ENCODE measurements at regions not wholly inside any gene's neighbourhood (a gene's known extent, or its start where the extent isn't known, plus 50 kb on each side); places are given as distances from the start of the nearest gene placed in this dataset.

GRCh38 chr15:37260255-37260654 is 159.9 kb upstream of the MEIS2 start:
- H3K27ac Mint-ChIP-seq = no peak overlapping the region
- H3K4me3 Mint-ChIP-seq = no peak overlapping the region
- no peaks in the 10 kb centered on the region for H3K9me3 Mint-ChIP-seq
- no peaks in the 10 kb centered on the region for H3K27me3 Mint-ChIP-seq (ENCODE audit: low read depth, poor library complexity)
- H3K36me3 Mint-ChIP-seq (ENCODE audit: low read depth) = no peaks in the 10 kb centered on the region
- TF ChIP-seq CTCF (IDR thresholded peaks at IDR 0.05) = no peak
- peaks cover 6% of the 10 kb centered on the region for H3K4me1 Mint-ChIP-seq
- DNase-seq = no peak

DNA sequence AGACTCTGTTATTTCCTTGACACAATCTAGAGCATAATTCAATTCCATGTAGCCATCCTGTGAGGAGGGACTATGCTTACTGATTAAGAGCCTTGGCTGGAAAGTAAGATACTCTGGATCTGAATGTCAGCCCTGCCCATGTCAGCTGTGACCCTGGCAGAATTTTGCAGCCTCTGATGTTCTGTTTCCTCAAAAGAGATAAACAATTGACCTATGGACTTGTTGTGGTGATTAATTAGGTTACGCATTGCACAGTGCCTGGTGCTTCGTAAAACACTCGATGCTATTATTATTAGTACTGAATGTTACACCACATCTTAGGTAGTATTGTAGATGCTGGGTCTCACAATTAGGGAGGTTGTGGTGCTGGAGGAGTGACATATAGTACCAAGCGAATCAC is 161.3 kb upstream of the MEIS2 start:
- DNase-seq = no peak
- Mint-ChIP-seq H3K27me3 (ENCODE audit: low read depth, poor library complexity) (no peaks in the 10 kb centered on the region), H3K4me3 (no peak overlapping the region), H3K4me1 (peaks cover 6% of the 10 kb centered on the region), H3K36me3 (ENCODE audit: low read depth) (no peaks in the 10 kb centered on the region), H3K27ac (no peak overlapping the region), H3K9me3 (no peaks in the 10 kb centered on the region)
- TF ChIP-seq CTCF (IDR thresholded peaks at IDR 0.05) = no peak

- peak overlapping the region; percentile 32 for H3K27ac Mint-ChIP-seq
- no peaks in the 10 kb centered on the region for H3K9me3 Mint-ChIP-seq
- H3K36me3 Mint-ChIP-seq (ENCODE audit: low read depth) = no peaks in the 10 kb centered on the region
- no peak overlapping the region for H3K4me3 Mint-ChIP-seq
- H3K27me3 Mint-ChIP-seq (ENCODE audit: low read depth, poor library complexity) = no peaks in the 10 kb centered on the region
- DNase-seq = no peak
- TF ChIP-seq CTCF (IDR thresholded peaks at IDR 0.05) = no peak
- peaks cover 6% of the 10 kb centered on the region for H3K4me1 Mint-ChIP-seq
These were observed 162.7 kb upstream of the MEIS2 start for GRCh38 chr15:37262922-37263608.

GRCh38 chr15:37289109-37289765 is 188.9 kb upstream of the MEIS2 start:
- no peak overlapping the region for H3K4me3 Mint-ChIP-seq
- peak; percentile 8 for DNase-seq
- no peak overlapping the region for H3K27ac Mint-ChIP-seq
- H3K36me3 Mint-ChIP-seq (ENCODE audit: low read depth) = no peaks in the 10 kb centered on the region
- peak; percentile 36 for TF ChIP-seq CTCF (IDR thresholded peaks at IDR 0.05)
- H3K9me3 Mint-ChIP-seq = peaks cover 6% of the 10 kb centered on the region
- H3K27me3 Mint-ChIP-seq (ENCODE audit: low read depth, poor library complexity) = no peaks in the 10 kb centered on the region
- H3K4me1 Mint-ChIP-seq = no peaks in the 10 kb centered on the region

- no peaks in the 10 kb centered on the region for H3K4me1 Mint-ChIP-seq
- no peak overlapping the region for H3K27ac Mint-ChIP-seq
These were observed 191.6 kb upstream of the MEIS2 start for GRCh38 chr15:37291920-37292319.

More at GRCh38 chr15:37291920-37292319, 191.6 kb upstream of the MEIS2 start:
- H3K4me3 Mint-ChIP-seq = no peak overlapping the region
- DNase-seq = no peak
- H3K36me3 Mint-ChIP-seq (ENCODE audit: low read depth) = no peaks in the 10 kb centered on the region
- no peaks in the 10 kb centered on the region for H3K9me3 Mint-ChIP-seq
- peaks cover 4% of the 10 kb centered on the region for H3K27me3 Mint-ChIP-seq (ENCODE audit: low read depth, poor library complexity)
- no peak for TF ChIP-seq CTCF (IDR thresholded peaks at IDR 0.05)
